ENCODE measurements at regions not wholly inside any gene's neighbourhood (a gene's known extent, or its start where the extent isn't known, plus 50 kb on each side); places are given as distances from the start of the nearest gene placed in this dataset.

- TF ChIP-seq NR2C2 (CRISPR knock-in tag; IDR thresholded peaks at IDR 0.05; ENCODE audit: borderline replicate concordance): no peak
These were observed 315.3 kb upstream of the CDH7 start (continued) for GRCh38 chr18:65435534-65435933.

GRCh38 chr18:65429601-65430000, 321.2 kb upstream of the CDH7 start:
- Histone ChIP-seq H3K4me3 (replicated peaks in 1 of 3; ENCODE audit: insufficient read depth in 1 of 3, low read depth in 2 of 3, low read length in 3 of 3) (no peak overlapping the region), H3K27me3 (ENCODE audit: control insufficient read depth in 1 of 2, insufficient read depth in 2 of 2, low read length in 2 of 2) (no peaks in the 10 kb centered on the region), H3K36me3 (replicated peaks in 1 of 2; ENCODE audit: control insufficient read depth in 1 of 2, insufficient read depth in 2 of 2, low read length in 2 of 2) (no peaks in the 10 kb centered on the region), H3K4me2 (ENCODE audit: low read depth, low read length) (no peak overlapping the region), H3K9me3 (ENCODE audit: low read length) (no peaks in the 10 kb centered on the region), H3K79me2 (ENCODE audit: insufficient read depth, low read length) (no peaks in the 10 kb centered on the region), H2AFZ (ENCODE audit: low read length) (no peak overlapping the region), H3K27ac (ENCODE audit: extremely low read length, insufficient read depth, low read length) (no peak overlapping the region), H4K20me1 (ENCODE audit: insufficient read depth, low read length) (no peaks in the 10 kb centered on the region), H3K9ac (ENCODE audit: insufficient read depth, low read depth, low read length) (no peak overlapping the region), H3K4me1 (ENCODE audit: insufficient read depth, low read length) (no peaks in the 10 kb centered on the region)
- intact Hi-C loops (cut with micrococcal nuclease; ENCODE audit: unreplicated experiment) (no loop called here), in situ Hi-C loops (cut with HindIII; ENCODE audit: extremely low pct_ligation_motif_present, low pct_unique_long_range_greater_than_20kb) (no loop called here)
- DNase-seq (ENCODE audit: low spot score) (no peak), FAIRE-seq (no peak), ATAC-seq (no peak)
- TF ChIP-seq ZNF784 (CRISPR knock-in tag; IDR thresholded peaks at IDR 0.05; ENCODE audit: borderline replicate concordance): no peak
- no peak for TF ChIP-seq ONECUT2 (CRISPR knock-in tag; IDR thresholded peaks at IDR 0.05)
- TF ChIP-seq GZF1 (CRISPR knock-in tag; IDR thresholded peaks at IDR 0.05): no peak
- TF ChIP-seq ZNF550 (CRISPR knock-in tag; IDR thresholded peaks at IDR 0.05; ENCODE audit: borderline replicate concordance): no peak
- no peak for TF ChIP-seq ZNF256 (CRISPR knock-in tag; conservative IDR thresholded peaks at IDR 0.05)
- ChIA-PET POLR2A (no interaction called here), CTCF (ENCODE audit: low intra/inter-chr PET ratio, low total read pairs) (no interaction called here)
- 16% methylated on average over 4 of the region's 4 CpGs for WGBS (ENCODE audit: low lambda C conversion rate)
- no TSS peak for BruUV-seq (replicated peaks)

GRCh38 chr18:65425366-65425765, 325.4 kb upstream of the CDH7 start:
- 11% methylated on average over 3 of the region's 3 CpGs for WGBS (ENCODE audit: low lambda C conversion rate)
- Histone ChIP-seq H3K36me3 (replicated peaks in 1 of 2; ENCODE audit: control insufficient read depth in 1 of 2, insufficient read depth in 2 of 2, low read length in 2 of 2) (no peaks in the 10 kb centered on the region), H4K20me1 (ENCODE audit: insufficient read depth, low read length) (no peaks in the 10 kb centered on the region), H3K9ac (ENCODE audit: insufficient read depth, low read depth, low read length) (no peak overlapping the region), H3K4me2 (ENCODE audit: low read depth, low read length) (no peak overlapping the region), H3K79me2 (ENCODE audit: insufficient read depth, low read length) (no peaks in the 10 kb centered on the region), H3K9me3 (ENCODE audit: low read length) (no peaks in the 10 kb centered on the region), H3K27ac (ENCODE audit: extremely low read length, insufficient read depth, low read length) (no peak overlapping the region), H3K4me1 (ENCODE audit: insufficient read depth, low read length) (no peaks in the 10 kb centered on the region), H2AFZ (ENCODE audit: low read length) (no peak overlapping the region), H3K4me3 (replicated peaks in 1 of 3; ENCODE audit: insufficient read depth in 1 of 3, low read depth in 2 of 3, low read length in 3 of 3) (no peak overlapping the region), H3K27me3 (ENCODE audit: control insufficient read depth in 1 of 2, insufficient read depth in 2 of 2, low read length in 2 of 2) (no peaks in the 10 kb centered on the region)
- ChIA-PET POLR2A (no interaction called here), CTCF (ENCODE audit: low intra/inter-chr PET ratio, low total read pairs) (no interaction called here)
- in situ Hi-C loops (cut with HindIII; ENCODE audit: extremely low pct_ligation_motif_present, low pct_unique_long_range_greater_than_20kb) (no loop called here), intact Hi-C loops (cut with micrococcal nuclease; ENCODE audit: unreplicated experiment) (no loop called here)
- ATAC-seq (no peak), DNase-seq (ENCODE audit: low spot score) (no peak), FAIRE-seq (no peak)
- no TSS peak for BruUV-seq (replicated peaks)
- no peak for TF ChIP-seq ZFP90 (CRISPR knock-in tag; IDR thresholded peaks at IDR 0.05; ENCODE audit: borderline replicate concordance)
